ENCODE measurements at regions not wholly inside any gene's neighbourhood (a gene's known extent, or its start where the extent isn't known, plus 50 kb on each side); places are given as distances from the start of the nearest gene placed in this dataset.

GRCh38 chr11:119505071-119505470 lies 82.1 kb upstream of the THY1 start:
- no peak for DNase-seq (ENCODE audit: low spot score)
- TF ChIP-seq CTCF (conservative IDR thresholded peaks at IDR 0.05; ENCODE audit: low read depth) = no peak
- POLR2A ChIA-PET (ENCODE audit: low non-redundant PET) = no interaction called here

GRCh38 chr11:119504371-119504770 lies 81.4 kb upstream of the THY1 start:
- DNase-seq (ENCODE audit: low spot score) = no peak
- ChIA-PET POLR2A (ENCODE audit: low non-redundant PET) (no interaction called here), CTCF (no interaction called here)
- TF ChIP-seq CTCF (conservative IDR thresholded peaks at IDR 0.05; ENCODE audit: low read depth) = no peak
- H3K27ac ChIP-seq = no peak overlapping the region

More at GRCh38 chr11:119505071-119505470, 82.1 kb upstream of the THY1 start:
- CTCF ChIA-PET = no interaction called here
- H3K27ac ChIP-seq = no peak overlapping the region

DNA sequence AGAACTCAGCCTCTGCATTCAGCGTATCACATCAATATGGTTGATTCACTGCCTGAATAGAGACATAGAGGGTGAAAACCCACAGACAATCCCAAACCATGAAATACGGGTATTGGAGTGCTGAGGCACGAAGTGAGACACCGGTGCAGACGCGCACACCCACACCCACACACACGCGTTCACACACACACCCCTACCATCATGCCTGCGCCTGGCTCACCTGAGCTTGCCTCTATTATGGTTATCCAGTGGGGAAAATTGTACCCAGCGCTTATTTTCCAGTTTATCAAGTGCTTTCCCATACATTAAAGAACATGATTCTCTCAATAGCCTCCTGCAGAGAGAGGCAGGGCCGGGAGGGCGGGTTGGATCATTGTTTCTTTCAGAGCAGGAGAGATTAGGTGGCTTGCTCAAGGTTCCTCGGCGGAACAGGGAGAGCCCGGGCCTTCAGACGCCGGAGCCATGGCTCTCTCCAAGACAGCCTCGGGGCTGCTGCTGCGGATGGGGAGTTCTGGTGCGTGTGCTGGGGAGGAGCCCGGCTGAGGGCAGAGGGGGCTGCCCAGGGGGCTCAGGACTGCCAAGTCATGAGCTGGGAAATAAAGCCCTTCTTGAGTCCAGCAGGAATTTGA lies 78.9 kb upstream of the THY1 start:
- POLR2A ChIA-PET (ENCODE audit: low non-redundant PET) = no interaction called here
- DNase-seq (ENCODE audit: low spot score) = no peak
- no peak for TF ChIP-seq CTCF (conservative IDR thresholded peaks at IDR 0.05; ENCODE audit: low read depth)
- CTCF ChIA-PET = no interaction called here
- H3K27ac ChIP-seq = no peak overlapping the region

DNA sequence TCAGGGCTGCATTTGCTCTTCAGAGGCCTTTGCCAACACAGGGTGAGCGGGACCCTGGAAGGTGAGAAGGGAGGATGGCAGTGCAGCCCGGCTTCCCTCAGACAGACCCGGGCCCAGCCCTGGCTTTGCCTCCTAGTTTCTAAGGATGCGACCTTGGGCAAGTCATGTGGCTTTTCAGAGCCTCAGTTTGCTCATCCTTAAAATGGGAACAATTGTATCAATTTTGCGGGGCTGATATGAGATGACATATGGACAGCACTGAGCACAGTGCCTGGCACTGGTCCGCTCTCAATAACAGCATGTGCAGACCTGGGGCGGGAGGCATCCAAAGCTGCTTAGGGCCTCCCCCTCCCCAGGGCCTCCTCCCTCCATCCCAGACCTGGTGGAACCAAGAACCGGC lies 74.7 kb upstream of the THY1 start:
- no peak for DNase-seq (ENCODE audit: low spot score)
- ChIA-PET POLR2A (ENCODE audit: low non-redundant PET) (no interaction called here), CTCF (no interaction called here)
- TF ChIP-seq CTCF (conservative IDR thresholded peaks at IDR 0.05; ENCODE audit: low read depth) = no peak
- no peak overlapping the region for H3K27ac ChIP-seq

GRCh38 chr11:119496997-119497396 lies 74.0 kb upstream of the THY1 start:
- ChIA-PET CTCF (interaction anchor here (0.6 kb wide), 1 partner anchor 22 kb away, joined by 3 read pairs; no protein-coding TSS in a partner anchor), POLR2A (ENCODE audit: low non-redundant PET) (interaction anchor here (0.6 kb wide), 1 partner anchor 38 kb away, joined by 3 read pairs; no protein-coding TSS in a partner anchor)
- no peak for TF ChIP-seq CTCF (conservative IDR thresholded peaks at IDR 0.05; ENCODE audit: low read depth)
- no peak overlapping the region for H3K27ac ChIP-seq
- no peak for DNase-seq (ENCODE audit: low spot score)

DNA sequence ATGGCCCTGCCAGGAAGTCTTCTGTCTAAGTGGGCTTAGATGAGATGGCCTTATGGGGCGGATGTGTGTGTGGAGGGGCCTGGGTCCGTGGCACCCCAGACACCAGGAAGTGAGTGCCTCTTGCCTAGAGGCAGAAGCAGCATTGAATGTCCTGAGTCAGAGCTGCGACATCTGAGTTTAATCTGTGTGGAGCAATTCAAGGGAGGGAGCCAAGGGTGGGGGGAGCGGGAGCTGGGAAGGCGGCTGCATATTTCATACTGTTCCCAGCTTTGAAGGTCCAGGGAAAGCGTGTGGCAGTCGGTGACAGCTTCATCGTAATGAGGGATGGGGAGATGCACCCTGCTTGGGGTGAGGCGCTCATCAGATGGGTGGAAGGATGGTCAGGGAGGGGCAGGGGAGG lies 73.5 kb upstream of the THY1 start:
- CTCF ChIA-PET = no interaction called here
- POLR2A ChIA-PET (ENCODE audit: low non-redundant PET) = interaction anchor here (0.6 to 0.7 kb wide), 2 partner anchors 22 to 37 kb away, joined by 3 to 5 read pairs; no protein-coding TSS in a partner anchor
- no peak for TF ChIP-seq CTCF (conservative IDR thresholded peaks at IDR 0.05; ENCODE audit: low read depth)

More for the DNA sequence above, 73.5 kb upstream of the THY1 start:
- no peak for DNase-seq (ENCODE audit: low spot score)
- no peak overlapping the region for H3K27ac ChIP-seq
